ENCODE measurements at regions not wholly inside any gene's neighbourhood (a gene's known extent, or its start where the extent isn't known, plus 50 kb on each side); places are given as distances from the start of the nearest gene placed in this dataset.

DNA sequence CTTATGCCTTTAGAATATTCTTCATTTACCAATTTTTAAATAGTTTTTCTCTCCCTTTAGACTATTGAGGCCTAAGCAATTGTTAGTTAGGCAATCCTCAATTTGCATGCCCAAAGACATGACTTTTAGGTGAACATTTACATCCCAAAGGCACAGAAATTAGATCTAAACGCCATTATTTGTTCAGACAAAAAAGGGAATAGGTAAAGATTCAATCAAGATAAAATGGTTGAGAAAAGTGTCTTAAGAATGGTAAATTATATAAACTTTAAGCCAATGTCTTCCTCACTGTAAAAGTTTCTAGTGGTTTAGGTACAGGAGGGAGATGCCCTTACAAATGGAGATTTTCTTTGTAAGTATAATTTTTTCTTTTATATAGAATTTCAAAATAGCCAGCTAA lies 50.2 kb upstream of the MME start:
- no peak for DNase-seq

DNA sequence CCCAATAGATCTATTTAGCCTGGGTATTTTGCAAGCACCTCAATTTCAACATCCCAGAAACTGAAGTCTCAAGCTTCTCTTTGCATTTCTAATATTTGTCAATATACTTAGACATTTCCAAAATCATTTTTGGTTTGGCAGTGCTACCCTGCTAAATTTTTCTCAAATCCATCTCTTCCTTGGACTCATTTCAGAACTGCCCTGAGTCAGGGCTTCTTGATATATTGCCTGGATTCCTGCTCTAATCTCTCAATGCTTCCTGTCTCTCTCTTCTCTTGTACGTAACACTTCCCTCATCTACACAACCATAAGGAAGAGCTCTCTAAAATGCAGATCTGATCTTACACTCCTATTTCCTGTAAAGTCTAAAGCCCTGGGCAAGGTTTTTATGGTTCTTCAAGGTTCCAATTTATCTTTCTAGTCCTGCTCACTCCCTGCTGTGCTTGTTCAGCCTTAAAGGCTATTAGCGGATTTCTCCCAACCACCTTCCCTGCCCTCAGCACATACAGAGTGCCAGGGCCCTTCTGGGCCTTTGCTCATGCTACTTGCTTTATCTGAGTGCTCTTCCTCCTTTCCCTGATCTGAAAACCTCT lies 53.0 kb upstream of the MME start:
- no peak for DNase-seq

DNA sequence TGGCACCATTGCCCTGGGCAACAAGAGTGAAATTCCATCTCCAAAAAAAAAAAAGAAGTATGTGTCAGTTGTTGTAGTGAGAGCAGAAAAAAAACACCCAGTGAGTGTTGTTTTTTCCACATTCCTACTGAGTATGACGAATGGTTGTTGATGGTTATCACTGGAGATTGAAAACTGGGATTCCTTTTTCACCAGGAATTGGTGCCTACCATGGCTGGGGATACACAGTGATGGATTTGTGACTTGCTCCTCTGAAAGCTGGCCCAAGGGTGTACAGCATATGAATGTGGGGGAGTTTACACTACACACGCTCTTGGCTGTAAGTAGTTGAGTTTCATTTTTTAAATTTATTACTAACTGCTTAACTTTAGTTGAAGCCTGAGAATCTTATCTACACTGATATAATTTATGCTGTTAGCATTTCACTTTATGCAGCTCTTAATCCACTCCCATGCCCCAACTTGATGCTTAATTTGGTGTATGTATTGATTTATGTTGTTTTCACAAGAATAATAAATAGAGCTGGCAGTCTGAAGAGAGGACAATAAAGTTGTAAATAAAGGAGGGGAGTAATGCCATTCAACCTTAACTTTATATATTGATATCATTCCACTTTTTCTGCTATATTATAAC lies 56.0 kb upstream of the MME start:
- DNase-seq: no peak

DNA sequence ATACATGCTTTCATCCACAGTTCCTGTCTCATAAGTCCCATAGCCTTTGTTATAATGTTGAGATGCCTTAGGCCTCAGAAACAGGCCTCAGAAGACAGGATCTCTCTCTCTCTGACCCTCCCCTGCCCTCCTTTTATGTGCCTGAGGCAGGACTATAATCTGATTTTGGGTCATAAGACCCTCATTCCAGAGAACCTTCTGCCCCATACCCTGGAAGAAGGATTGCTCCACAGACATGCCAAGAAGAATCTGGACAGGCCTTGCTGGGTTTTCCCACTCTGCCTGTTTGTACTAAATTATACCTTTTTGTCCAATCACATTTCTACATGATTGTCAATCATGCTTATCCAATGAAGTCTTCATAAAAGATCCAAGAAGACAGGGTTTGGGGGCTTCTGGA lies 57.2 kb upstream of the MME start:
- no peak for DNase-seq

DNA sequence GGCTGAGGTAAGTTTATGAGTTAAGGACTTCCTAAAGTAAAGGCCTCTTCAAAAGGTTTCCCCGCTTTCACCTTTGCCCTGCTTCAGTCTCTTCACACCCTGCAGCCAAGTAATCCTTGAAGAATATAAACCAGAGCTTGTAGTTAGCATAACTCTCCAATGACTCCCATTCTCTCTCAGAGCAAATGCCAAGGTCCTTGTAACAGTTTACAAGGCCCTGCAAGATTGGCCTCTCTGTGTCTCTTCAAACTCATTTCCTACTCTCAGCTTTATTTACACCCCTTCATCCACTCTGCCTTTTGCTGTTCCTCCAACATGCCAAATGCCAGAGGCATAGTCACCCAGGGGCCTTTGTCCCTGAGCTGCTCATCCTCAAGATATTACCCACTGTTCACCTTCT lies 60.5 kb upstream of the MME start:
- DNase-seq: no peak

DNA sequence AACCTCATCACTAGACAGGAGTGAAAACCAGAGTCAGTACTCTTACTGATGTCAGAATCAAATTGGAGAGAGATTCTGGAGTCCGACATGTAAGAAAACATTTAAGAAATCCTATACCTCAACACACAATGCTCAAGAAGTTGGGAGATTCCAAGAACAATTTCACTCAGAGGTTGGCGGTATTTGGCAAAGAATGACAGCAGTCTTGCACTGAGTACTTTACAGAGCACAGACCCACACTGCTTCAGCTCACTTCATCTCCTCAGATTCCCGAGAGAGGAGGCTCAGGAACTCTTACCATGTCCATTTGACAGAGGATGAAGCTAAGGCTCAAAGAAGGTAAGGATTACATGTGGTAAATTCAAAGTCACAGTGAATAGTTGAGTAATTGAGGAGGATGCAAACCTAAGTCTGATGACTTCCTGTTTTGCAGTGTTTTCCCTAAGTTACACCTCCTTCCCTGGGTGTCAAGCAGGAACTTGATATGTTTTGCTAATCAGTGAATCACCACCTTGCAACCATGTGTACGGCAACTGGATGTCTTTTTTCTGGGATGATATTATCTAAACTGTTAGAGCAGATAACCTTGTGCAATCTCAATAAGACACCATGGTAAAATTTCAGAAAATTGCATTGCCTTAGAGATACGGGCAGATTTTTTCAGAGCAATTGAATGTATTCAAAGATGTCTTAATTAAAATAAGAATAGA lies 61.3 kb upstream of the MME start:
- no peak for DNase-seq

DNA sequence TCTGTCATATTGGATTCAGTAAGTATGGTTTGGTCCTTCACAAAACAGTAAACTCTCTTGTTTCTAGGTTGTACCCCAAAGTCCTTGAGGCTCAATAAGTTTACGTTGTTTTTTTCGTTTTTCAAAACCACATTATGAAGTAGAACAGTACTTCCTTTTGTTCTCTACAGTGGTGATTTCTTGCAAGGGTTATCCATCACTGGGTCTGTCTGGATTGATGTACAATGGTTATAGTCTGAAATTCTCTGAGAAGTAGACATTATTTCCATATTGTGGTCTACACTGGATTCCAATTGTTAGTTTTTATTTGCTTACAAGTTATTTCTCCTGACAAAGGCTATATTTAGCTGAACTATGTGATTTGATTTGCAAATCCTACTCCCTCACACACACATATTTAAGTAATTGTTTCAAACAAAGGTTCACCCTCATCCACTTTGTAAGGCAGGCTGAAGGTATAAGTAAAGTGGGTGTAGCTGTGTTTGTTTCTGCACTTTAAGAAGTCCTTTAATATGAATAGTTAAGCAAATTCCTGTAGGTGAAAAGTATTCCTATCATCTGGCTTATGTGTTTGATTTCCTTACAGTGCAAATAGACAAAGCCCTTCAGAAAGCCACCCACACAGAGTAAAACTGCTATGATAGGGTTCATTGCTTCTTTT lies 64.2 kb upstream of the MME start:
- DNase-seq: no peak

DNA sequence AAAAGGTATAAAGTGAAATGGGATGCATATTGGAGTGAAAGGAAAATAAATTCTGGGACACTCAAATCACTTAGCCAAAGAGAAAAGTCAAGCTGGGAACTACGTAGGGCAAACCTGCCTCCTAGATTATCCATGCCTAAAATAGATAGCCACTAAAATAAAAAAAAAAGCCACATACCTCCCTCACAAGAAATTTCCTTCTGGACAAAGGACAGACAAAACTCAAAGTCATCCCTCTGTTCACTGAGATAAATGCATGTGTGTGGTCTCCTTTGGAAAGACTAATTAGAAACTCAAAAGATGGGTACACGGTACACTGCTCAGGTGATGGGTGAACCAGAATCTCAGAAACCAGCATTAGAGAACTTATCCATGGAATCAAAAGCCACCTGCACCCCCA lies 65.2 kb upstream of the MME start:
- DNase-seq: no peak

DNA sequence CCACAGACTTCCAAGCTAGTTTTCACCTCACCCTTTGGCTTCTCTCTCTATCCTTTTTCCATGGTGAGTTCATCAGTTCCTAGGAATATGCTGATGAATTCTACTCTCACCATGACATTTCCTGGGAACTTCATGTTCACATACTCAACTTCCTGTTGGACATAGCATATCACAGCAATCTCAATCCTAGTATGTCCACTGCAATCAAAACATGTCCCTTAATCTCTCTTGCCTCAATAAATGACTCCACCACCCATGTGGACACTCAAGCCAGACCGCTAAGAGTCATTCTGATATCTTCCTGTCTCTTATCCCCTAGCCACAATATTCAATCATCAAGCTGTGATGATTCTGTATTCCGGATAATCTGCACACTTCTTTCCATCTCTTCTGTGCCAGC lies 66.7 kb upstream of the MME start:
- DNase-seq: no peak

DNA sequence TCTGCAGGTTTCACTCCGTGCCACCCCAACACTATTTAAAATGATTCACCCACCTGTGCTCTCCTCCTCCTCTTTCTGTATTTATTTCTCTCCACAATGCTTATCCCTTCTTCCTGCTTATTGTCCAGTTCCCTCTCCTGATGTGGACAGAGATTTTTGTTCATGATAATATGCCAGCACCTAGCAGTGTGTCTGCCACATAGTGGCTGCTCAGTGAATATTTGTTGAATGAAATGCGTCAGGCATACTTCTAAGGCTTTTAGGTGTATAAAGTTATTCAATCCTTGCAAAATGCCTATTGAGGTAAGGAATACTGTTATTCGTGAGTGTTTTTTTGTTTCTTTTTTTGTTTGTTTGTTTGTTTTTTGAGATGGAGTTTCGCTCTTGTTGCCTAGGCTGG lies 67.5 kb upstream of the MME start:
- DNase-seq: no peak

DNA sequence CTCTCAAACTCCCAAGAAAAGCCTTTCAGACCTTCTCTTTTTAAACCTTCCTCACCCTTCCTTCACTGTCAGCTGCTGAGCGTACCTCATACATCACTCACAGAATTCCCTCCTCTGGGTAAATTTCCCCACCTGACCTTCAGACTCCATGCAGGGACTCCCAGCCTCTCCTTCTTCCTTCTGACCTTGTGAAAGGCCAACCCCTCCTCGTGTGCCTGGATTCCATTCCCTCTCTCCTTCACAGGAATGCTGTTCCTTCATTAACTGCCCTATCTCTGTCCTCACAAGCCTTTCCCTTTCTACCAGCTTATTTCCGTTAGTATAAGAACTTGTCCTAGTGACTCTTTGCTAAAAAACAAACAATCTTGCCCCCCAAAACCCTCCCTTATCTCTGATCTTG lies 69.7 kb upstream of the MME start:
- no peak for DNase-seq

DNA sequence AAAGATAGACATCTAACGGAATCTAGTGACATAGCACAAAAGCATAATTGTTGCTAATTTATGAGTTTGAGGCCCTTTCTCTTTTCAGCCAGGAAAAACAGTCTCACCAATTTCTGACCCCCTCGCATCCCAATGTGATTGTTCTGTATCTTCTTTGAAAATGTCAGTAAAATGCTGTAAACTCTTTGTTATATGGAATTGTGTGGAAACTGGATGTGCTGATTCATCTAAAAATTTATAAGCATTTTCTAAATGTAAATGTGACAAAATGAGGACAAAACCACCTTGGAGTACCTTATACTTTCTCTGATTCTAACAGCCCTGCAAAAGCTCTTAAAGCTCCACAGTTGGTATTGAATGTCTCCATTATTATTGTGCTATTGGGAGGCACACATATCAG lies 70.9 kb upstream of the MME start:
- DNase-seq: no peak

DNA sequence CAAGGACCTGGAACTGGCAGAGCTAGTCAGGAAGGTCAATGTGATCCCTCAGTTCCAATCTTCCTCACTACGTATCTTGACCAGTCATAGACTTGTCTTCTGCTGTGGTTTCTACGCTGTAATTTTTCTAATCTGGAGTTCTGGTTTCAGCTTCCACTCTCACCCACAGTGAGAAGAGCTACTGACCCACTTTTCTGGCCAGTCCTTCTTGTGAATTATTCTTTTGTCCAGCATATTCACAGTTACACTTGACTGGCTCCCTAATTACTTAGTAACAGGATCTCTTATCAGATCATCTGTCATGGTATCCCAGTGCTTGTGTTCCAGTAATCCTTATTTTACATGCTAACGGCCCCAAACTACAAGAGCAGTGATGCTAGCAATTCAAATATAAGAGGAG lies 72.4 kb upstream of the MME start:
- no peak for DNase-seq

DNA sequence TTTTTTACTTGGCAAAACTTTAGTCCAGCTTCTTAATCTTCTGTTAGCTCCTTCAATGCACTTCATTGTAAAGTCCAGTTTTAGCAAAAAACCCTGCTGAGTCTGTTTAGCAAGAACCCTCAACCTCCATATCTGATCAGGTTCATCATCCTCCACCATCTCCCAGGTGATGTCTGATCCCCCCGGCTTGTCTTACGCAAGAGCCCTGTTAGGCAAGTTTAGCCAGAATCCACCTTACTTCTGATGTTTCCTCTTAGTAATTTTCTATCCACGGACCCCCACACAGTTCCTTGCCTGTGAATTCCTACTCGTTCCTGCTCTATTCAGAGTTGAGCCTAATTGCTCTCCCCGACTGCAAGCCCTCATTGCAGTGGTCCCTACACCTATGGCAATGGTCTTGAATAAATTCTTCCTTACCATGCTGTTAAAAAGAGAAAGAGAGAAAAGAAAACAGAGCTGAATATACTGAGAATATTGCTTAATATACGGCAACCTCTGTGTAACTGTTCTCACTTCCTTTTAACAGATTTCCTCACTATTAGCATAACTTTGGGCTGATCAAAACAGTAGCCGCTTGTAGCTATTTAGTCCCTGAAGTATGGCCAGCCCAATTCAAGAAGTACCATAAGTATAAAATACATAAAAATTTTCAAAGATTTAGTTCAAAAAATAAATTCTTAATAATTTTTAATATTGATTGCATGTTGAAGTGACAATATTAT lies 78.7 kb upstream of the MME start:
- DNase-seq: no peak

DNA sequence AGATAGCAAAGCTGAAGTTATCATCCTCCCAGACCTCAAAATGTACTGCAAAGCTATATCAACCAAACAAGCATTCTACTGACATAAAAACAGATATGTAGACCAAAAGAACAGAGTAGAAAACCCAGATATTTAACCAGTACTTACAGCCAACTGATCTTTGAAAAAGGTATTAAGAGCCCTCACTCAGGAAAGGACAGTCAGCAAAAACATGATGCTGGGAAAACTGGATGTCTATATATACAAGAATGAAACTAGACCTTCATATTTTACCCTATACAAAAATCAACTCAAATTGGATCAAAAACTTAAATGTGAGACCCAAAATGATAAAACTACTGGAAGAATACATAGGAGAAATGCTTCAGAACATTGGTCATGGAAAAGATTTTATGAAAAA lies 87.5 kb upstream of the MME start:
- no peak for DNase-seq

DNA sequence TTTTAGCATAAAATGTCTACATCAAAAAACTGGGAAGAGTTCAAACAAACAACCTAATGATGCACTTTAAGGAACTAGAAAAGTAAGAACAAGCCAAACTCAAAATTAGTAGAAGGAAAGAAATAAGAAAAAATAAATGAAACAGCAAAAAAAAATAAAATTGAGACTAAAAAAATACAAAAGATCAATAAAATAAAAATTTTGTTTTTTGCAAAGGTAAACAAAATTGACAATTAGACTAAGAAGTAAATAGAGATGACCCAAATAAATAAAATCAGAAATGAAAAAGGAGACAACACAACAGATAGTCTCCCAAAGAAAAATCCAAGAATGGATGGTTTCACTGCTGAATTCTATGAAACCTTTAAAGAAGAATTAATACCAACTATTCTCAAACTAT lies 89.6 kb upstream of the MME start:
- DNase-seq: no peak

DNA sequence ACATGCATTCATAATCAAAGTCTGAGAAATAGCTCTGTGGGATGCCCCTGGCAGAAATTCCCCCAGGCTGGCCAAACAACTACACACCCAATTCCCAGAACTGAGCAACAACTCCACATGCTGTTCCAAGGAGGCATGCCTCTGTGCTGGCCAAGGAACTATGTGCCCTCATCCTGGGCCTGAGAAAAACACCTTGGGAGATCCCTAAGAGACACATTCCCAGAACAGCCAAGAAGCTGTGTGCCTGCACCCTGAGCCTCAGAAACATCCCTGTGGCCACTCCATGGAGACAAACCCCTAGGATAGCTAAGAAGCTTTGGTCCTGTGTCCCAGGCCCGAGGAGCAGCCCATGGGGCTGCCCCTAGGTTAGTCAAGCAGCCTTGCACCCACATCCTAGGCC lies 92.3 kb upstream of the MME start:
- no peak for DNase-seq

DNA sequence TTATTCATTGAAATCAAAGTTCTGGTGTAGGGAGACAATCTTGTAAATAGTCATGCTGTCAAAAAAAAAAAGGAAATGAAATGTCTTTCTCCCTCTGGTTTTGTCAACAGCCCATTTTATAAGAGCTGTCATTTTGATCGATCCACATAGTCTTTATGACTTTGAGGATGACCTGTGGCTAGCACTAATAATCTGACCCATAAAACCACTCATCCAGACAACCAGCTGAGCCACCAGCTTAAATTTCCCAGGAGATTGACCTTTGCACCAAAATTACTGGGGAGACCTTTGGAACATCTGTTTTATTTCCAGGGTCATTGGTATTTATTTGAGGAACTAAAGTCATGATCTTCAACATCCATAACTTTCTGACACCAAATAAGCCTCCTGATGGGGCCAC lies 98.5 kb upstream of the MME start:
- no peak for DNase-seq

DNA sequence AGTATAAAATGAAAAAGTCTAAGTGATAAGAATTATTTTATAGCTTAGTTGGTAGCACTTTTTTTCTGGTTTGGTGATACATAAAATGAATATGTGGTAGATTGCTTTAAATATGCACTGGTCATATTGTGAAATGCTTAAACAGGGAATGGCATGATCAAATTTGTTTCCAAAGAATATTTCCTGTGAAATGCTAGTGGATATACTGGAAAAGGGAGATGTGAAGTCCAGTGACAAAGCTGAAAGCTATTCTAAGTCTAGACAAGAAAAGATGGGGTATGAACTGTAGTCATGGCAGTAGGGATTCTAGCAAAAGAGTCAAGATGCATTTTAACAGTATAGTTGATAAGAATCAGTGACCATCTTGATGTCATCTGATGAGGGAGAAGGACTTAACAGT lies 98.9 kb upstream of the MME start:
- DNase-seq: no peak

DNA sequence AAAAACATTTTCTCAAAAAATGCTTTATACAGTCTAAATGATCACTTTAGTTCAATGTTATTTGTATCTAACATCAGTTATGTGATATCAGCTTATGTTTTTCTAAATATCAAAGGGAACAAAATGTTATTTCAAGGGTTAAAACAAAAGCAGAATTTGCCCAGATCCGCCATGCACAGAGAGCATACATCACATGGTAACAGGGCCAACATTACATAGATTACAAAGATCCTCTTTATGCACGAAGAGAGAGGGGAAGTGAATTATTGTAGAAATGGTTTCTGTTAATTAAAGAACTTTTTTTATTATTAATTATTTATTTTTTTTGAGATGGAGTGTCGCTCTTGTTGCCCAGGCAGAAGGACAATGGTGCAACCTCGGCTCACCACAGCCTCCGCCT lies 100.8 kb upstream of the MME start:
- DNase-seq: no peak

DNA sequence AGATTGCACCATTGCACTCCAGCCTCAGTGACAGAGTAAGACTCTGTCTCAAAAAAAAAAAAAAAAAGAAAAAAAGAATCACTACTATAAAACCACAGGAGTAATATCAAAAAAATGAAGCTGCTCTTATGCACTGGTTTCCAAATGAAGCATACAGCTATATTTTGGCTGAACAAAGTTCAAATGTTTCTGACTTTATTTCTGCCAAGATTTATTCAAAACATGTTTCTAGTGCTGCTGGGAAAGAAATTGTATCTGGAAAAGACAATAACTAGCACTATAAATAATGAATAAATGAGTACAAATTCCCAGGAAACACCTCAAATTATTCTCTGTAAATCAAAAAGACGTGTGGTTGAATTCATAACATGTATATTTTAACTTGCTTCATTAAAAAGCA lies 102.5 kb upstream of the MME start:
- DNase-seq: no peak

DNA sequence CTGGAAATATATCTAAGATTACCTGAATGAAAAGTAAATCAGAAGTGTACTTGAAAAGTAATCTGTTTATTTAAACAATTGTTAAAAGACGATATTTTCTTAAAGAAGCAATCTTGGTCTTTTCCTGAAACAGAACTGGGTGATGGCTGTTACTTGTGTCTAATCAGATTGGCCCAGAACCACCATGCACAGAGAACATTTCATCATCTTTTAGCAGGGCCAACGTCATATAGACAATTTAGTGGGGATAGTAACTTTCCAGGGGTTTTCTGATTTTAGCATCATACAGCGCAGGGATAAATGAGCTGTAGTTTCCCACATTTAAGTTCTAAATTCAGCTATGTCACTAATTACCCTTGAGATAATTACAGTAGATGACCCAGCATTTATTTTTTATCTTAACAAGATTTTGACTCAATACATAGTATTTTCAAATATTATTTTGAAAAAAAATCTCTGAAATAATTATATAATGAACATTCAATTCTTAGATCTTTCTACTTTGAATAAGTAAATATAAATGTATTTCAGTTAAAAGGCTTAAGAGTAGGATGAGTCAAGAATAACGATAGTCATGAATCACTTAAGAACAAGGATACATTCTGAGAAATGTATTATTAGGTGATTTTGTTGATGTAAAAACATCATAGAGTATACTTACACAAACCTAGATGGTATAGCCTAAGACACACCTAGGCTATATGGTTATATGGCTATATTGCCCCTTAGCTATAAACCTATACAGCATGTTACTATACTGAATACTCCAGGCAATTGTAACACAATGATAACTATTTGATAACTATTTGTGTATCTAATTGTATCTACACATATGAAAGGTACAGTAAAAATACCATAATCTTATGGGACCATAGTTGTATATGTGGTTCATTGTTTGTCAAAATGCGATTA lies 103.8 kb upstream of the MME start:
- DNase-seq: no peak

DNA sequence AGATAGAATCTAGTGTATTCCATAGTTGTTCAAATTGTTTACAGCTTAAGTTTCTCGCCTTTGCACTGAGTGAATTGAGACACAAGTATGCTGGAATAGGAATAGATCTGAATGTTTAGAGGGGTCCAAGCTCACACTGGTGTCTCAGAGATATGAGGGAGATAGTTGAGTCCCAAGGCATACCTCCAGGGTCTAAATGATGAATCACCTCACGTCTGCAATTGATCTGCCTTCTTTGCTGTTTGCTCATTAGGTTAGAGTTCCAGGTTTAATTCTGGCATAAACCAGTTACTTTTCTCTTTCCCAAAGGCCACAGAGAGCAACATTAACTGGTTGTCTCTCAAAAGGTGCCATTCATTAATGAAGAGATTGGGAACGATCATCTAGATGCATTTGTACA lies 106.3 kb upstream of the MME start:
- DNase-seq: no peak
